Nephron progenitor cell (in vitro differentiated cells): ENCODE measurements at regions not wholly inside any gene's neighbourhood (a gene's known extent, or its start where the extent isn't known, plus 50 kb on each side); places are given as distances from the start of the nearest gene placed in this dataset.

Experiments used
- DNase-seq: peaks from one replicate; pipeline ENCODE4 v3.0.0; 2021
- H3K27ac Mint-ChIP-seq: 2 replicates; pipeline ENCODE4 v1.8.0; 2021; ENCODE audit warnings: mild to moderate bottlenecking, moderate library complexity, mixed read lengths
- H3K27me3 Mint-ChIP-seq: 2 replicates; pipeline ENCODE4 v1.8.0; 2021; ENCODE audit warnings: mild to moderate bottlenecking, low read depth, mixed read lengths; ENCODE audit not compliant: poor library complexity
- H3K36me3 Mint-ChIP-seq: 2 replicates; pipeline ENCODE4 v1.8.0; 2021; ENCODE audit warnings: low read depth, mixed read lengths
- H3K4me1 Mint-ChIP-seq: 2 replicates; pipeline ENCODE4 v1.8.0; 2021; ENCODE audit warnings: mixed read lengths
- H3K4me3 Mint-ChIP-seq: 2 replicates; pipeline ENCODE4 v1.8.0; 2021; ENCODE audit warnings: mild to moderate bottlenecking, moderate library complexity, mixed read lengths
- H3K9me3 Mint-ChIP-seq: 2 replicates; pipeline ENCODE4 v1.8.0; 2021; ENCODE audit warnings: mild to moderate bottlenecking, moderate library complexity, mixed read lengths
- TF ChIP-seq, protein P1 (sequence below): fragments of 200-600 bp; sonication (generic); IDR thresholded peaks from 2 replicates; pipeline ENCODE4 v1.5.0; 2021; ENCODE audit warnings: antibody characterized with exemption

DNA sequence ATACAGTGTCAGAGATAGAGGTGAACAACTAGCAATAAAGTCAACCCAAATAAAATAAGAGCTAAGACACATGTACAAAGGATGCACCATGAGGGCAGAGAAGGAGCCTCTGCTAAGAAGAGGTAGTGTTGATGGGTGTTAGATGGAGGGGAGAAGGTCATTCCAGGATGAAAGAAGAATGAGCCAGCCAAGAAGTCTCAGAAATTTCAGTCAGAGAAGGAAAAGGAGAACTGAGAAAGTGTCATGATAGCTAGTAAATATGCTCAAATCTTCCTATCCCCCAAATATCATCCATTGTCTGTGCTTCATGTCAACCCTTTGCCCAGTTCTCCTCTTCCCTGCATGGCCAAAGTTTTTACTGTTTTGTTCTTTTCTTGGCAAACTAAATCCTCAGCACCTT, 225.2 kb upstream of the BTG1 start:
- no peak for DNase-seq
- Mint-ChIP-seq H3K4me1 (peaks cover 23% of the 10 kb centered on the region), H3K27ac (no peak overlapping the region), H3K4me3 (no peak overlapping the region), H3K27me3 (peaks cover 3% of the 10 kb centered on the region), H3K36me3 (no peaks in the 10 kb centered on the region), H3K9me3 (no peaks in the 10 kb centered on the region)
- TF ChIP-seq, protein P1, sequence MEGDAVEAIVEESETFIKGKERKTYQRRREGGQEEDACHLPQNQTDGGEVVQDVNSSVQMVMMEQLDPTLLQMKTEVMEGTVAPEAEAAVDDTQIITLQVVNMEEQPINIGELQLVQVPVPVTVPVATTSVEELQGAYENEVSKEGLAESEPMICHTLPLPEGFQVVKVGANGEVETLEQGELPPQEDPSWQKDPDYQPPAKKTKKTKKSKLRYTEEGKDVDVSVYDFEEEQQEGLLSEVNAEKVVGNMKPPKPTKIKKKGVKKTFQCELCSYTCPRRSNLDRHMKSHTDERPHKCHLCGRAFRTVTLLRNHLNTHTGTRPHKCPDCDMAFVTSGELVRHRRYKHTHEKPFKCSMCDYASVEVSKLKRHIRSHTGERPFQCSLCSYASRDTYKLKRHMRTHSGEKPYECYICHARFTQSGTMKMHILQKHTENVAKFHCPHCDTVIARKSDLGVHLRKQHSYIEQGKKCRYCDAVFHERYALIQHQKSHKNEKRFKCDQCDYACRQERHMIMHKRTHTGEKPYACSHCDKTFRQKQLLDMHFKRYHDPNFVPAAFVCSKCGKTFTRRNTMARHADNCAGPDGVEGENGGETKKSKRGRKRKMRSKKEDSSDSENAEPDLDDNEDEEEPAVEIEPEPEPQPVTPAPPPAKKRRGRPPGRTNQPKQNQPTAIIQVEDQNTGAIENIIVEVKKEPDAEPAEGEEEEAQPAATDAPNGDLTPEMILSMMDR: no peak

DNA sequence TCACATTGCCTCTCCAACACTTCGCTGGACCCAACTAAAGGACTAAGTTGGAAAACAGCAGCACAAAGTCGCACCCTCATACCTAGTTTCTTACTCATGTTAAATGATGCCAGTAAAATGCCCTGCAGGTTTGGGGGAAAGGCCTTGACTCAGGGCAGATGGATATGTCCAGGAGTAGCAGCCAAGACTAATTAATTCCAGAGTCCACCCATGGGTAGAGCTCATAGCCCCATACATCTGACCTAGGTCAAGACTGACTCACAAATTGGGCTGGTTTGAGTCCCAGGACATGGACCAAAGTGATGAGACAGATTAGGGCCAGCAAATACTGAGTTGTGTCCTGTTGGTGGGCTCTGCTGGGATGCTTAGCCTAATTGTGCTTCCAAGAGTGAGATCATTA, 224.0 kb upstream of the BTG1 start:
- Mint-ChIP-seq H3K27me3 (peaks cover 3% of the 10 kb centered on the region), H3K4me3 (no peak overlapping the region), H3K9me3 (no peaks in the 10 kb centered on the region), H3K36me3 (no peaks in the 10 kb centered on the region), H3K27ac (no peak overlapping the region), H3K4me1 (peaks cover 25% of the 10 kb centered on the region)
- TF ChIP-seq, protein P1: no peak
- no peak for DNase-seq

DNA sequence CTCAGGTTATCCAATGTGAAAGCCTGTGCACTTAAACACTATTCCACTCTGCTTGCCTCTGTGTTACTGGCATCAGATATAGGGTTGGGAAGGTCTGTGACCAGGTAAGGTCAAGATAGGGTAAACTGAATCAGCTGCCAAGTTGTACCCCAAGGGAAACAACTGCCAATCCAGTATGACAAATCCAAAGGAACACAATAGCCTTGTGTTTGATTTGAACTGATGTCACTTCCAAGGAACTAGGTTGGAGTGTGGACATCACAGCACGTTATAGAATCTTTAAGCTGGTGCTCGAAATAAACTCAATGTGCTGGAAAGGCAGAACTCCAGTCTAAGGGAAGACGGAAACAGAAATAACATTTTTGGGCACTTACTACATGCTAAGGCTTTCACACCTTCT, 223.4 kb upstream of the BTG1 start:
- no peak for DNase-seq
- TF ChIP-seq, protein P1: no peak
- Mint-ChIP-seq H3K36me3 (no peaks in the 10 kb centered on the region), H3K27ac (no peak overlapping the region), H3K4me1 (peaks cover 25% of the 10 kb centered on the region), H3K27me3 (peaks cover 3% of the 10 kb centered on the region), H3K9me3 (no peaks in the 10 kb centered on the region), H3K4me3 (no peak overlapping the region)

DNA sequence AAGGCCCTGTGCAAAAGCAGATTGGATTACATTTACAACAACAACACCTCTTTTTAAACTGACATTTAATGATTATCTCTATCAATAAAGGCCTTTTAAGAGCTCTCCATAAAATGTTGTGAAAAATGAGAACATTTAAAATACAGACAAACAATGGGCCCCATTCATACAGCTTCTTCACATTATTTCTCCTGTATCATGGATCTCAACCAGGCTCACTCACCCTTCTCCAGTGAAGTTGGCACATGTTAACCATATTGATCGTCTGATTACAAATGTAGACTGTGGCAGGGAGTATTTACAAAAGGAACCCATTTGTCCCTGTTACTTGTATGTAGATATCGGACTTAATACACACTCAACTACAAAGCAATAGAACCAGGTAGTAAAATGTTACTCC, 220.2 kb upstream of the BTG1 start:
- H3K9me3 Mint-ChIP-seq: no peaks in the 10 kb centered on the region
- H3K4me1 Mint-ChIP-seq: peaks cover 47% of the 10 kb centered on the region
- no peak overlapping the region for H3K4me3 Mint-ChIP-seq
- H3K36me3 Mint-ChIP-seq: no peaks in the 10 kb centered on the region
- TF ChIP-seq, protein P1: no peak
- H3K27me3 Mint-ChIP-seq: peaks cover 4% of the 10 kb centered on the region
- H3K27ac Mint-ChIP-seq: no peak overlapping the region
- DNase-seq: no peak

DNA sequence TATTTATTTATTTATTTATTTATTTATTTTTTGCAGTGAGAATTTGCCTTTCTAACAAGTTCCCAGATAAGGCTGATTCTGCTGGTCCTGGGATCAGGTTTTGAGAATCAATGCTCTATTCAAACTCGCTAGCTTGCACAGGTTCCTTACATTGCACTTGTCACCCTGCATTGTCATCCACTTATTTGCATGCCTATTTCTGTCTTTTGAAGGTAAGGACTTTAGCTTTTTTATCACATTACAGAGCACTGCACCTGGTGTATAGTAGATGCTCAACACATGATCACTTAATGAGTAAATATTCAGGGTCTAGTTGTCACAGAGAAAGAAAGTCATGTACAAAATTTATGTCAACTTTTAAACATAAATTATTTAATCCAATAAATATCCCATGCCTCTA, 219.7 kb upstream of the BTG1 start:
- Mint-ChIP-seq H3K9me3 (no peaks in the 10 kb centered on the region), H3K36me3 (no peaks in the 10 kb centered on the region), H3K4me1 (peaks cover 47% of the 10 kb centered on the region), H3K4me3 (no peak overlapping the region), H3K27ac (no peak overlapping the region), H3K27me3 (peaks cover 4% of the 10 kb centered on the region)
- TF ChIP-seq, protein P1: no peak
- no peak for DNase-seq

DNA sequence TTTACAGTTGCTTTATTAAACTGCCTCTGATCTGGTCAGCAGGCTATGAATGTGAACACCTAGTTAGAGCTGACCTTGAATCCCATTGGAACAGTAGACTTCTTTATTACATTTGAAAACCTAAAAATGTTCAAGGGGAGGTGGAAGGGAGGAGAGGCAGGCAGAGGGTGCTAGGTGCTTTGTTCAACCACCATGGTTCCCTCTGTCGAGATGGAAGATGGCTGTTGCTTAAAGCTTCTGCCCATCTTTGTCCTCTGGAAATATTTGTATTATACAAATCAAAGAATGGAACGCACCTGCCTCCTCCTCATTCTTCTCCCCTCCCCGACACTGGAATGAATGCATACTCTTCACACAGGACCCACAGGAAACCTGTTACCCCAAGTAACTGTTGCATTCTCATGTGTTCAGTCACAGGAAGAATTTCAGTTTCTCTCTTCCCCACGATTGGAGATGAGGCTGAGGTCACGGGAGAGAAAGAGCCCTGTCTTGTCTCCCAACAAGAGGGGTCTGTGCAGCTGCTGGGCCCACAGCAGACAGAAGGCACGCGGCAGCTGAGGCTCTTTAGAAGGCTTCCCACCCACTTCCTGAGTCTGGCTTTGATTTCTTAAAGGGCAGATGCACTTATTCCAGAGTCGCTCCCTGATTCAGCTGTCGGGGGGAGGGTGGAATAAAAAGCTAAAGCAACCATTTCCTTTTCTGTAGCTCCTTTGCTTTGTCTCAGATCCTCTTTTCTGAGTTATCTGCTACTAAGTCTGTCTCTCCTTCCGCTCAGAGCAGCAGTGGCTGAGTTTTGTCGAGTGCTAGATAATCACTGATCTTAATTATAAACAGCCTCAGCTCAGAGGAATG, 217.9 kb upstream of the BTG1 start:
- H3K9me3 Mint-ChIP-seq: no peaks in the 10 kb centered on the region
- H3K27me3 Mint-ChIP-seq: peaks cover 4% of the 10 kb centered on the region
- TF ChIP-seq, protein P1: no peak
- no peak for DNase-seq
- H3K27ac Mint-ChIP-seq: no peak overlapping the region
- H3K4me1 Mint-ChIP-seq: peaks cover 52% of the 10 kb centered on the region
- no peak overlapping the region for H3K4me3 Mint-ChIP-seq
- no peaks in the 10 kb centered on the region for H3K36me3 Mint-ChIP-seq
